Left hindlimb (tissue), 1 donor: ENCODE measurements at regions not wholly inside any gene's neighbourhood (a gene's known extent, or its start where the extent isn't known, plus 50 kb on each side); places are given as distances from the start of the nearest gene placed in this dataset.

Experiments used
- DNase-seq: peaks from one replicate; pipeline ENCODE4 v3.0.0-alpha.2; 2018

- DNase-seq, result no peak
Observed at GRCh38 chr18:75526038-75526437, 98.5 kb upstream of the SMIM21 start.

- DNase-seq, result no peak
Observed at GRCh38 chr18:75525331-75525730, 97.8 kb upstream of the SMIM21 start.

- DNase-seq, result no peak
Observed at GRCh38 chr18:75524841-75525240, 97.3 kb upstream of the SMIM21 start.

- DNase-seq, result no peak
Observed at GRCh38 chr18:75524181-75524580, 96.7 kb upstream of the SMIM21 start.

GRCh38 chr18:75521816-75522215 lies 94.3 kb upstream of the SMIM21 start:
- no peak for DNase-seq

- no peak for DNase-seq
Observed at GRCh38 chr18:75518007-75518406, 90.5 kb upstream of the SMIM21 start.

GRCh38 chr18:75517286-75517685 lies 89.8 kb upstream of the SMIM21 start:
- DNase-seq, result no peak

GRCh38 chr18:75507636-75508035 lies 80.1 kb upstream of the SMIM21 start:
- DNase-seq, result no peak

- DNase-seq, result no peak
Observed at GRCh38 chr18:75506913-75507312, 79.4 kb upstream of the SMIM21 start.

- DNase-seq, result no peak
Observed at GRCh38 chr18:75504469-75504868, 77.0 kb upstream of the SMIM21 start.

- no peak for DNase-seq
Observed at GRCh38 chr18:75503615-75504014, 76.1 kb upstream of the SMIM21 start.

GRCh38 chr18:75502286-75502685 lies 74.8 kb upstream of the SMIM21 start:
- no peak for DNase-seq

- DNase-seq, result no peak
Observed at GRCh38 chr18:75500545-75500944, 73.0 kb upstream of the SMIM21 start.

- DNase-seq, result no peak
Observed at GRCh38 chr18:75497576-75498235, 70.2 kb upstream of the SMIM21 start.

- DNase-seq, result no peak
Observed at GRCh38 chr18:75496151-75496550, 68.6 kb upstream of the SMIM21 start.

GRCh38 chr18:75492852-75493251 lies 65.3 kb upstream of the SMIM21 start:
- no peak for DNase-seq

- DNase-seq, result no peak
Observed at GRCh38 chr18:75491361-75491760, 63.9 kb upstream of the SMIM21 start.

GRCh38 chr18:75489493-75490190 lies 62.1 kb upstream of the SMIM21 start:
- no peak for DNase-seq

- DNase-seq, result no peak
Observed at GRCh38 chr18:75483662-75484061, 56.2 kb upstream of the SMIM21 start.

GRCh38 chr18:75482880-75483279 lies 55.4 kb upstream of the SMIM21 start:
- no peak for DNase-seq

GRCh38 chr18:75480487-75480886 lies 53.0 kb upstream of the SMIM21 start:
- DNase-seq, result no peak

- DNase-seq, result no peak
Observed at GRCh38 chr18:75478996-75479880, 51.7 kb upstream of the SMIM21 start.

GRCh38 chr18:75477900-75478299 lies 50.4 kb upstream of the SMIM21 start:
- DNase-seq, result no peak
